ENCODE measurements at regions not wholly inside any gene's neighbourhood (a gene's known extent, or its start where the extent isn't known, plus 50 kb on each side); places are given as distances from the start of the nearest gene placed in this dataset.
"Not testable (repeated sequence)": the region's sequence is repeated elsewhere in the genome, so short reads cannot be mapped to it uniquely, and the experiment has no call there.

GRCh38 chr1:148049115-148049496 is 103.0 kb downstream of the NBPF11 start:
- H3K4me1 Mint-ChIP-seq; H3K4me1 ChIP-seq (ENCODE audit: control insufficient read depth, insufficient read depth, low read length); H3K27ac ChIP-seq (ENCODE audit: low read length); H3K4me3 ChIP-seq (ENCODE audit: low read length); H3K36me3 Mint-ChIP-seq; H3K9me3 Mint-ChIP-seq; H3K27me3 ChIP-seq (ENCODE audit: control insufficient read depth, insufficient read depth, low read length); ATAC-seq; H3K9me3 ChIP-seq (ENCODE audit: control insufficient read depth, insufficient read depth, low read length); intact Hi-C loops (cut with micrococcal nuclease); H3K27me3 Mint-ChIP-seq (ENCODE audit: low read depth in 2 of 2); H3K27ac Mint-ChIP-seq; H3K36me3 ChIP-seq (ENCODE audit: control insufficient read depth, insufficient read depth, low read length): not testable (repeated sequence)
- peak in 1 of 2 donors; percentile 4 for DNase-seq
- 4% methylated on average over 21 of the region's 25 CpGs for WGBS (ENCODE audit: insufficient coverage)
- H3K4me3 Mint-ChIP-seq = peak overlapping the region; percentile 58

- H3K27me3 Mint-ChIP-seq (ENCODE audit: low read depth in 2 of 2); H3K4me1 Mint-ChIP-seq; H3K4me3 ChIP-seq (ENCODE audit: low read length); DNase-seq; H3K9me3 ChIP-seq (ENCODE audit: control insufficient read depth, insufficient read depth, low read length); H3K36me3 Mint-ChIP-seq; H3K4me1 ChIP-seq (ENCODE audit: control insufficient read depth, insufficient read depth, low read length); intact Hi-C loops (cut with micrococcal nuclease); H3K27ac ChIP-seq (ENCODE audit: low read length); H3K27me3 ChIP-seq (ENCODE audit: control insufficient read depth, insufficient read depth, low read length); H3K36me3 ChIP-seq (ENCODE audit: control insufficient read depth, insufficient read depth, low read length); H3K27ac Mint-ChIP-seq; H3K9me3 Mint-ChIP-seq: not testable (repeated sequence)
- peak overlapping the region; percentile 58 for H3K4me3 Mint-ChIP-seq
- ATAC-seq = peak in 1 of 3 donors; percentile 45
- WGBS (ENCODE audit: insufficient coverage) = 18% methylated on average over 15 of the region's 51 CpGs
These were observed 103.5 kb downstream of the NBPF11 start for GRCh38 chr1:148048423-148049114.

- H3K4me1 ChIP-seq (ENCODE audit: control insufficient read depth, insufficient read depth, low read length); H3K9me3 ChIP-seq (ENCODE audit: control insufficient read depth, insufficient read depth, low read length); H3K9me3 Mint-ChIP-seq; H3K4me3 Mint-ChIP-seq; intact Hi-C loops (cut with micrococcal nuclease); H3K27me3 ChIP-seq (ENCODE audit: control insufficient read depth, insufficient read depth, low read length); ATAC-seq; DNase-seq; H3K4me1 Mint-ChIP-seq; H3K36me3 Mint-ChIP-seq; H3K27ac Mint-ChIP-seq; H3K4me3 ChIP-seq (ENCODE audit: low read length); H3K27me3 Mint-ChIP-seq (ENCODE audit: low read depth in 2 of 2); H3K36me3 ChIP-seq (ENCODE audit: control insufficient read depth, insufficient read depth, low read length); H3K27ac ChIP-seq (ENCODE audit: low read length): not testable (repeated sequence)
- 100% methylated on average over 3 of the region's 4 CpGs for WGBS (ENCODE audit: insufficient coverage)
These were observed 106.2 kb downstream of the NBPF11 start for GRCh38 chr1:148045872-148046271.

DNA sequence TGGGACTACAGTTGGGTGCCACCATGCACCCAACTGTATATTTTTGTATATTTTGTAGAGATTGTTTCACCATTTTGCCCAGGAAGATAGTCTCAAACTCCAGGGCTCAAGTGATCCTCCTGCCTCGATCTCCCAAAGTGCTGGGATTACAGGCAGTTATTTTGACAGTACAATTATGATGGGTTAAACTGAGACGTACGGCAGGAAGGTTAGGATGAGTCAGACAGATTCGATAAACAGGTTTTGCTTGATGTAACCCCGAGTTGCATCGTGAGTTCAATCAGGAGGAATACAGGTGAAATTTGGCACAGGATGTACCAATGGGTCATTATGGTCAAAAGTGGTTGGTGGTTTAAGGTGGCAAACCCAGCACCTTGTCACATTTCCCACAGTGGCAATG is 107.6 kb downstream of the NBPF11 start:
- H3K4me1 Mint-ChIP-seq; H3K4me1 ChIP-seq (ENCODE audit: control insufficient read depth, insufficient read depth, low read length); H3K9me3 Mint-ChIP-seq; H3K36me3 ChIP-seq (ENCODE audit: control insufficient read depth, insufficient read depth, low read length); H3K27ac ChIP-seq (ENCODE audit: low read length); DNase-seq; H3K4me3 Mint-ChIP-seq; H3K9me3 ChIP-seq (ENCODE audit: control insufficient read depth, insufficient read depth, low read length); H3K27me3 ChIP-seq (ENCODE audit: control insufficient read depth, insufficient read depth, low read length); intact Hi-C loops (cut with micrococcal nuclease); H3K4me3 ChIP-seq (ENCODE audit: low read length); H3K27ac Mint-ChIP-seq; H3K36me3 Mint-ChIP-seq; H3K27me3 Mint-ChIP-seq (ENCODE audit: low read depth in 2 of 2): not testable (repeated sequence)
- 56% methylated on average over 4 of the region's 6 CpGs for WGBS (ENCODE audit: insufficient coverage)
- peak in 1 of 3 donors; percentile 25 for ATAC-seq
